ENCODE measurements at regions not wholly inside any gene's neighbourhood (a gene's known extent, or its start where the extent isn't known, plus 50 kb on each side); places are given as distances from the start of the nearest gene placed in this dataset.
"Not testable (repeated sequence)": the region's sequence is repeated elsewhere in the genome, so short reads cannot be mapped to it uniquely, and the experiment has no call there.

GRCh38 chr9:67720491-67720890 is 138.2 kb upstream of the ANKRD20A1 start:
- TF ChIP-seq CTCF (conservative IDR thresholded peaks at IDR 0.05; ENCODE audit: low read depth in 2 of 2); POLR2AphosphoS5 (IDR thresholded peaks at IDR 0.05; ENCODE audit: low read depth); REST (IDR thresholded peaks at IDR 0.05; ENCODE audit: unreplicated experiment); EZH2 (IDR thresholded peaks at IDR 0.05; ENCODE audit: low read depth, unreplicated experiment); ZNF114 (CRISPR knock-in tag; IDR thresholded peaks at IDR 0.05); CREB1 (CRISPR knock-in tag; IDR thresholded peaks at IDR 0.05; ENCODE audit: low read depth); ETS1 (IDR thresholded peaks at IDR 0.05): not testable (repeated sequence)

Measured in GM23338 (cell line).